Lower lobe of right lung (tissue), 2 donors: ENCODE measurements at regions not wholly inside any gene's neighbourhood (a gene's known extent, or its start where the extent isn't known, plus 50 kb on each side); places are given as distances from the start of the nearest gene placed in this dataset.

Experiments used
- ATAC-seq, 2 donors: fragments of 200-7000 bp; cut with Tn5 transposase; one replicate each; pipeline ENCODE4 v1.9.1; 2020 to 2022; ENCODE audit warnings: mild to moderate bottlenecking in 2 of 2, moderate library complexity in 2 of 2
- DNase-seq: peaks from one replicate; pipeline ENCODE4 v3.0.0-alpha.2; 2020
- H3K27ac ChIP-seq: fragments of 200-600 bp; one replicate; pipeline ENCODE4 v1.8.0; 2022
- H3K27me3 ChIP-seq: fragments of 200-600 bp; one replicate; pipeline ENCODE4 v1.8.0; 2022; ENCODE audit warnings: low read depth
- H3K36me3 ChIP-seq: fragments of 200-600 bp; one replicate; pipeline ENCODE4 v1.8.0; 2022; ENCODE audit warnings: mild to moderate bottlenecking
- H3K4me1 ChIP-seq: fragments of 200-600 bp; one replicate; pipeline ENCODE4 v1.8.0; 2022
- H3K4me3 ChIP-seq: fragments of 200-600 bp; one replicate; pipeline ENCODE4 v1.8.0; 2022; ENCODE audit warnings: mild to moderate bottlenecking
- H3K9me3 ChIP-seq: fragments of 200-600 bp; one replicate; pipeline ENCODE4 v1.8.0; 2022
- intact Hi-C: fragments of 100-400 bp; cut with DNase I; formaldehyde crosslinking; loops from one replicate; pipeline ENCODE4 v1.11.0; 2022
- TF ChIP-seq, protein P1 (sequence below): fragments of 200-600 bp; IDR thresholded peaks from one replicate; pipeline ENCODE4 v1.8.0; 2022; ENCODE audit warnings: antibody characterized with exemption, mild to moderate bottlenecking
- donor health status: DM: no; HTN: yes; CAD: no; lungs with severe emphysema.

DNA sequence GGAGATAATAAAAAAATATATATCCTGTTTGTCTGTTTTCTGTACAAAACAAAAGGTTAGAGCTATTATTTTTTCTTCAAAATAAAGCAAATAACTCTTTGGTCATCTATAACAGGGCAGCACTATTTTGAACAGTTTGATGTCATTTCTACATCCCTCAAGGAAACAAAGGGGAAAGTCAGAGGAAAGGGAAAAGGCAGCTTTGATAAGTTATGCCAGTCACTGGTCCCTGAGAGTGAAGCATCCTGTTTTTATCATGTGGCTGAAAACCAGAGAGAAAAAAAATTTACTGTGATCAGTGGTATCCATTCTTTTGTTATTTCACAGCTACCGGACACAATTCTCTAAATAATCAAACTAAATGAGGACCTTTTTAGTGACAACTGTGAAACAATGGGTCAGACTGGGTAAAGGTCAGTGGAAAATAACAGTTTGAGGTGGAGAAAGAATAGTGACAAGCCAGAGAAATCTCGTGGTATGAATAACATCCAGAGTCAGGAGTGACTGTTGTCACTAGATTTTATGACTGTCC, 356.0 kb downstream of the HDGFL1 start:
- TF ChIP-seq, protein P1, sequence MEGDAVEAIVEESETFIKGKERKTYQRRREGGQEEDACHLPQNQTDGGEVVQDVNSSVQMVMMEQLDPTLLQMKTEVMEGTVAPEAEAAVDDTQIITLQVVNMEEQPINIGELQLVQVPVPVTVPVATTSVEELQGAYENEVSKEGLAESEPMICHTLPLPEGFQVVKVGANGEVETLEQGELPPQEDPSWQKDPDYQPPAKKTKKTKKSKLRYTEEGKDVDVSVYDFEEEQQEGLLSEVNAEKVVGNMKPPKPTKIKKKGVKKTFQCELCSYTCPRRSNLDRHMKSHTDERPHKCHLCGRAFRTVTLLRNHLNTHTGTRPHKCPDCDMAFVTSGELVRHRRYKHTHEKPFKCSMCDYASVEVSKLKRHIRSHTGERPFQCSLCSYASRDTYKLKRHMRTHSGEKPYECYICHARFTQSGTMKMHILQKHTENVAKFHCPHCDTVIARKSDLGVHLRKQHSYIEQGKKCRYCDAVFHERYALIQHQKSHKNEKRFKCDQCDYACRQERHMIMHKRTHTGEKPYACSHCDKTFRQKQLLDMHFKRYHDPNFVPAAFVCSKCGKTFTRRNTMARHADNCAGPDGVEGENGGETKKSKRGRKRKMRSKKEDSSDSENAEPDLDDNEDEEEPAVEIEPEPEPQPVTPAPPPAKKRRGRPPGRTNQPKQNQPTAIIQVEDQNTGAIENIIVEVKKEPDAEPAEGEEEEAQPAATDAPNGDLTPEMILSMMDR: no peak
- Histone ChIP-seq H3K27me3 (no peaks in the 10 kb centered on the region), H3K4me3 (no peak overlapping the region), H3K4me1 (peaks cover 8% of the 10 kb centered on the region), H3K9me3 (no peaks in the 10 kb centered on the region), H3K36me3 (no peaks in the 10 kb centered on the region), H3K27ac (no peak overlapping the region)
- DNase-seq (no peak), ATAC-seq (no peak)
- intact Hi-C loops: no loop called here

DNA sequence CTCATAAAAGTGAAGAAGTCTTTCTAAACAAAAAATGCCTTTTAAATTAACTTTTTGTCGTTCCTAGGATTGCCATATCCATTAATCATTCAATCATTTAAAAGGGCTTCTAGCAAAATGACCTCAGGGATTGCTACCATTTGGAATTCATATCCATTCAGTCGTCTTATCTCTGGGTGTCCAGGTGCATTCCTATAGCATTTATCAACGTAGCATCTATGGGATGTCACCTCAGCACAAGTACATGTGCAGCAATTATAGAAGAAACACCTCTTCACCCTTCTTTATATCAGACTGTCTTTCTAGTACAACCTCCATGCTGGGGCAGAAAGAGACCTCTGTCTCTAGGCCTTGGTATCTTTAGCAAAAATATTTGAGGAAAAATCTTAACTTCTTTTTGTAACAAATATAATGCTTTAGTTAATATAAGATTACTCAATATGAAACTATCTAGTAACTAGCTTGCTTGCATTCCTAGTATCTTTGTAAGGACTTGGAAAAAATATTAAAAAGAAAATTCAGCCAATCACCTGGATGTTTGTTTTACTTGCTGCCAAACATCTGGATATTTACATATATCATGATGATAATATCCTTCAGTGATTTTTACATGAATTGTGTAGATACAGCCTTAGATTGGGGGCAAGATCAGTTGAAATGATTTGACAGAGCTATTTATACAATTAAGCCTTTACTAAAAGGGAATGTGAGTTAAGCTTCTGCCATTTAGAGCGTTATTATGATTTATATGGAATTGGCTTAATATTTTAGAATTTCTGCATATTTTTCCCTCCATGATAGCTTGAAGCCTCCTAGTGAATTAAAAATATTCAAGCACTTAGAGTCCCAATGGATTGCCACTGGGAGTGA, 356.8 kb downstream of the HDGFL1 start:
- no peak overlapping the region for H3K4me3 ChIP-seq
- intact Hi-C loops: no loop called here
- H3K4me1 ChIP-seq: peaks cover 8% of the 10 kb centered on the region
- H3K9me3 ChIP-seq: no peaks in the 10 kb centered on the region
- no peaks in the 10 kb centered on the region for H3K27me3 ChIP-seq
- H3K36me3 ChIP-seq: no peaks in the 10 kb centered on the region
- TF ChIP-seq, protein P1: no peak
- H3K27ac ChIP-seq: no peak overlapping the region
- DNase-seq: no peak
- ATAC-seq: no peak

DNA sequence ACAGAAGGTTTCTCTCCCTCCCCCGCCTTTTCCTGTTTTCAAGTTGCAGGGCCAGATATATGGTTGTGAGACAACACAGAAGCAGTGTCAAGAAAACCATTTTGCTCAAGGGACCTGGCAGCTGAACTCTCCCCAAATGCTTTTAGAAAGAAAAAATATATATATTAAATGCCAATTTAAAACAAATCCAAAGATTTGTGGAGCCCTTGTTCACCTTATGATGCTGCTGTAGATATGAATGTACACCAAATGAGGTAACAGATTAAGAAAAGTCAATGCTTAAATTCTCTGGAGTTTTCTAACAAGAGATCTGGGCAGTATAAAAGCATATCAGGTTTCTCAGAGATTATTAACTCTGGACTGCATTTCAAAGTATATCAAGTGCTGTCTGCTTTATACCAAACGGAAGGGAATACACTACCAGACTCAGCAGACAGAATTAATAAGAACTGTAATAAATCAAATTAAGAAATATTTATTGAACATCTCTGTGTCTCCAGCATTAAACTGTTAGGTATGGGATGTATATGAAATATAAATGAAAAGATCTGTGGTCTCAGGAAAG, 357.5 kb downstream of the HDGFL1 start:
- TF ChIP-seq, protein P1: no peak
- DNase-seq (no peak), ATAC-seq (no peak)
- Histone ChIP-seq H3K27me3 (no peaks in the 10 kb centered on the region), H3K4me3 (no peak overlapping the region), H3K36me3 (no peaks in the 10 kb centered on the region), H3K9me3 (no peaks in the 10 kb centered on the region), H3K4me1 (peaks cover 8% of the 10 kb centered on the region), H3K27ac (no peak overlapping the region)
- intact Hi-C loops: no loop called here

DNA sequence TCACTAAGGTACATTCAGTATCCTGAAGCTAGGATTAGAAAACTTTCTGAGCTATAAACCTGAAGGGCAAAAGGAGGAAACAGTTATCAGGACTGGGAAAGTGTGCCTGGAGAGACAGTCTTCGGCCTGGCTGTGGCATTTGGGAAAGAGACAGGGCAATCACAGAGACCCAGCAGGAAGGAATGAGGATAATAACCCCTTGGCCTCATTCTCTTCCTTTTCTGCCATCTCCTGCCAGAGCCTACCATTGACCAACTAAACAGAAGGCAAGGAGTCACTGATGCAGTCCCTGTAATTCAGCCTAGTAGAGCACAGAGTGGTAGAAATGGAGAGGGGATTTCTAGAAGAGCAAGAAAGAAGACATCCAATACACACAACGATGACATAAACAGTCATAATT, 359.4 kb downstream of the HDGFL1 start:
- no peaks in the 10 kb centered on the region for H3K9me3 ChIP-seq
- TF ChIP-seq, protein P1: no peak
- DNase-seq: no peak
- no peak for ATAC-seq
- H3K4me1 ChIP-seq: peaks cover 8% of the 10 kb centered on the region
- no peak overlapping the region for H3K27ac ChIP-seq
- H3K36me3 ChIP-seq: no peaks in the 10 kb centered on the region
- H3K27me3 ChIP-seq: no peaks in the 10 kb centered on the region
- no peak overlapping the region for H3K4me3 ChIP-seq
- intact Hi-C loops: no loop called here

DNA sequence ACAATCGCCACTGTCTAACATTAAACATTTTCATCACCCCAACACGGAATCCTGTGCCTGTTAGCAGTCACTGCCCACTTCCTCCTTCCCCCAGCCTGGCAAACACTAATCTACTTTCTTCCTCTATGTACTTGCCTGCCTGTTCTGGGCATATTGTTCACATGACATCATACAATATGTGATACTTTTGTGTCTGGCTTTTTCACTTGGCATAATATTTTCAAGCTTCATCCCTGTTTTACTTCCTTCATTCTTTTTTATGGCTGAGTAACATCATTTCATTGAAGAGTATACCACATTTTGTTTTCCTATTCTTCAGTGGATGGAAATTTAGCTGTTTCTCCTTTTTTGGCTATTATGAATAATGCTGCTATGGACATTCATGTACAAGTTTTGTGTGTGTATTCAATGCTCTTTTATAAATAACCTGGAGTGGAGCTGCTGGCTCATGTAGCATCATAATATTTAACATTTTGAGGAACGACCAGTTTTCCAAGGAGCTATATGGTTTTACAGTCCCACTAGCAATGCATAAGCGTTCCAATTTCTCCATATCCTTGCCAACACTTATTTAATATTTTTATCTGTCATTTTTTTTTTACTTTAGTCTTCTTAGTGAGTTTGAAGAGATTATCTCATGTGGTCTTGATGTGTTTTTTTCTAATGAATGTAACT, 360.1 kb downstream of the HDGFL1 start:
- peaks cover 8% of the 10 kb centered on the region for H3K4me1 ChIP-seq
- H3K4me3 ChIP-seq: no peak overlapping the region
- H3K27ac ChIP-seq: no peak overlapping the region
- TF ChIP-seq, protein P1: no peak
- no peaks in the 10 kb centered on the region for H3K27me3 ChIP-seq
- H3K9me3 ChIP-seq: no peaks in the 10 kb centered on the region
- intact Hi-C loops: no loop called here
- DNase-seq (no peak), ATAC-seq (no peak)
- no peaks in the 10 kb centered on the region for H3K36me3 ChIP-seq
